Cardiac muscle cell (in vitro differentiated cells and primary cell): ENCODE measurements at regions not wholly inside any gene's neighbourhood (a gene's known extent, or its start where the extent isn't known, plus 50 kb on each side); places are given as distances from the start of the nearest gene placed in this dataset.
A peak's percentile ranks its signal among the peaks of the same experiment; 100 is the strongest.
"Not testable (repeated sequence)": the region's sequence is repeated elsewhere in the genome, so short reads cannot be mapped to it uniquely, and the experiment has no call there.

ENCODE experiments used
- DNase-seq, 2 donors: peaks; one replicate each; pipeline versions ENCODE4 v3.0.0 to v3.0.0-alpha.2; 2010 to 2017; ENCODE audit warnings: low read depth in 1 of 2, low spot score in 1 of 2
- H3K27ac ChIP-seq: fragments of 200-600 bp; sonication (generic); 2 replicates; pipeline ENCODE4 v1.5.1; 2016
- H3K27me3 ChIP-seq: fragments of 200-600 bp; sonication (generic); 2 replicates; pipeline ENCODE4 v1.6.0; 2016; ENCODE audit warnings: control low read depth
- H3K36me3 ChIP-seq: fragments of 200-600 bp; sonication (generic); 2 replicates; pipeline ENCODE4 v1.5.1; 2016; ENCODE audit warnings: control low read depth
- H3K4me1 ChIP-seq: fragments of 200-600 bp; sonication (generic); 2 replicates; pipeline ENCODE4 v1.8.1; 2017; ENCODE audit warnings: low read depth, mild to moderate bottlenecking, mixed run types
- H3K4me3 ChIP-seq: fragments of 200-600 bp; sonication (generic); 2 replicates; pipeline ENCODE4 v1.5.1; 2016; ENCODE audit warnings: mild to moderate bottlenecking
- H3K9me3 ChIP-seq: fragments of 200-600 bp; sonication (generic); 2 replicates; pipeline ENCODE4 v1.5.1; 2017; ENCODE audit warnings: low read depth, mild to moderate bottlenecking, control low read depth
- TF ChIP-seq, protein P1 (sequence below): IDR thresholded peaks from 2 replicates; pipeline ENCODE4 v1.5.1; 2012; ENCODE audit warnings: low read depth, mild to moderate bottlenecking, low read length

DNA sequence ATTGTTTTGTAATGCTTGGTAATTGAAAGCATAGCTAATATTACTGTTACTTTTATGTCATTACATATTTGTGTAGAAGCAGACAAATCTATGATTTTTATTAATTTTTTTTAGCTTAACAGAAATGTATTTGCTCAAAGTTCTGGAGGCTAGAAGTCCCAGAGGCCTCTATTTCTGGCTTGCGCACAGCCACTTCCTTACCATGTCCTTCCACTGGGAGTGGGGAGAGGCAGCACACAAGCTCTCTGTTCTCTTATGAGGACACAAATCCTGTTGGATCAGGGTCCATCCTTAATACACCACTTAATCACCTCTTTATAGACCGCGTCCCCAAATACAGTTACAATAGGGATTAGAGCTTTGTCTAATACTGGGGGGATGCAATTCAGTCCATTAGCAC lies 1061.4 kb downstream of the OTOL1 start:
- no peak for DNase-seq
- H3K9me3 ChIP-seq: no peaks in the 10 kb centered on the region
- TF ChIP-seq, protein P1, sequence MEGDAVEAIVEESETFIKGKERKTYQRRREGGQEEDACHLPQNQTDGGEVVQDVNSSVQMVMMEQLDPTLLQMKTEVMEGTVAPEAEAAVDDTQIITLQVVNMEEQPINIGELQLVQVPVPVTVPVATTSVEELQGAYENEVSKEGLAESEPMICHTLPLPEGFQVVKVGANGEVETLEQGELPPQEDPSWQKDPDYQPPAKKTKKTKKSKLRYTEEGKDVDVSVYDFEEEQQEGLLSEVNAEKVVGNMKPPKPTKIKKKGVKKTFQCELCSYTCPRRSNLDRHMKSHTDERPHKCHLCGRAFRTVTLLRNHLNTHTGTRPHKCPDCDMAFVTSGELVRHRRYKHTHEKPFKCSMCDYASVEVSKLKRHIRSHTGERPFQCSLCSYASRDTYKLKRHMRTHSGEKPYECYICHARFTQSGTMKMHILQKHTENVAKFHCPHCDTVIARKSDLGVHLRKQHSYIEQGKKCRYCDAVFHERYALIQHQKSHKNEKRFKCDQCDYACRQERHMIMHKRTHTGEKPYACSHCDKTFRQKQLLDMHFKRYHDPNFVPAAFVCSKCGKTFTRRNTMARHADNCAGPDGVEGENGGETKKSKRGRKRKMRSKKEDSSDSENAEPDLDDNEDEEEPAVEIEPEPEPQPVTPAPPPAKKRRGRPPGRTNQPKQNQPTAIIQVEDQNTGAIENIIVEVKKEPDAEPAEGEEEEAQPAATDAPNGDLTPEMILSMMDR: no peak

DNA sequence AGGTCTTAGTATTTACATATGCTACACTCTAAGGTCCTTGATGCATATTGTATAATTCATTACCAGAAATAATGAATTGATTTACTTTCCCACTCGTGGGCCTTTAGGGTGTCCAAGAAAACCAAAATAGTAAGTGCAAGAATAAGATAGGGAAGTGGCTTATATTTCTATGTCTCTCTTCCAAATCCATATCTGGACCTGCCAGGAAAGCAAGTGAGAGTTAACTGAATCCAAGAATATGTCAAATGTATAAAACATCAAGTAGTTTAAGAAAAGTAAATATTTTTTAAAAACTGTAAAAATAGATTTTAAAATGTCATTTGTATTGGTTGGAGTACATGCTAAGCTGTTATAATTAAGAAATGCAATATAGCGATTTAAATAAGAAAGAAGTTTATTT lies 1072.1 kb downstream of the OTOL1 start:
- Histone ChIP-seq H3K27me3 (no peaks in the 10 kb centered on the region), H3K4me1 (no peaks in the 10 kb centered on the region), H3K36me3 (no peaks in the 10 kb centered on the region), H3K9me3 (no peaks in the 10 kb centered on the region), H3K4me3 (no peak overlapping the region), H3K27ac (no peak overlapping the region)
- DNase-seq: no peak
- TF ChIP-seq, protein P1: no peak

More for the DNA sequence above, 1061.4 kb downstream of the OTOL1 start:
- Histone ChIP-seq H3K36me3 (no peaks in the 10 kb centered on the region), H3K4me3 (no peak overlapping the region), H3K4me1 (no peaks in the 10 kb centered on the region), H3K27ac (no peak overlapping the region), H3K27me3 (no peaks in the 10 kb centered on the region)

DNA sequence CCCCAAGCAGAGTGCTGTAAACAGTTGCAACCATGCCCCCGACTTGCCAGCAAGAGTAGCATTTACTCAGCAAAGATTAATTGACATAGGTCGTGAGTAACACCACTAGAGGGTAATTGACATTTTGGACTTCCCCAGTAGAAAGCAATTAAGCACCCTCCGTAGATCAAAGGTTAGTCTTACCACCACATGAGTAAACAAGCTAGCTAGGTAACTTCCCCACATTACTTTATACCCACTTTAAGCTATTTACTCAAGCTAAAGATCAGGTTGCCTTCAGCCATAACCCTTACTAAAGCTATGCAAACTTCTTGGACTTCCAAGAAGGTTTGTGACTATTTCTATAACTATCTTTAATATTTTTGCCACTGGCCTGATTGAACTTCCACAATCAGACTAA lies 1072.7 kb downstream of the OTOL1 start:
- TF ChIP-seq, protein P1: no peak
- no peaks in the 10 kb centered on the region for H3K27me3 ChIP-seq
- H3K36me3 ChIP-seq: no peaks in the 10 kb centered on the region
- no peak for DNase-seq
- H3K4me1 ChIP-seq: no peaks in the 10 kb centered on the region
- no peaks in the 10 kb centered on the region for H3K9me3 ChIP-seq
- no peak overlapping the region for H3K4me3 ChIP-seq
- no peak overlapping the region for H3K27ac ChIP-seq

DNA sequence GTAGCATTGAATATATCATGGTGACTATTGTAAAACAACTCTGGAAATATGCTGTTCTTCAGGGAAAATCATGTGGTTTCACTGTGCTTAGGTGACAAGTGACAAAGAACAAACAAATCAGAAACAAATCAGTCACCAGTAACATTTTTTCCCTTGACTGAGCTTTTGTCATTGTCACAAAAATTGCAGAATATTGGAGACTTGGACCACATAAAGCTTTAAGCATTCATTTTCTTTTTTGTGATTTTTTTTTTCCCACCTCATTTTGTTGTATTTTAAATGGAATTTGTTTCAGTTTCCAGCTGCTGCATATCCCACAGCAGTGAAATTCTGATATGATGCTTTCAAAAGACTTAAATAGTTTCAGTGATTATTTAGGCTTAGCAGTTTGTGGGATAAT lies 1088.4 kb downstream of the OTOL1 start:
- no peaks in the 10 kb centered on the region for H3K36me3 ChIP-seq
- no peaks in the 10 kb centered on the region for H3K4me1 ChIP-seq
- DNase-seq: no peak
- H3K4me3 ChIP-seq: no peak overlapping the region
- no peak overlapping the region for H3K27ac ChIP-seq
- no peaks in the 10 kb centered on the region for H3K9me3 ChIP-seq
- TF ChIP-seq, protein P1: no peak
- no peaks in the 10 kb centered on the region for H3K27me3 ChIP-seq

DNA sequence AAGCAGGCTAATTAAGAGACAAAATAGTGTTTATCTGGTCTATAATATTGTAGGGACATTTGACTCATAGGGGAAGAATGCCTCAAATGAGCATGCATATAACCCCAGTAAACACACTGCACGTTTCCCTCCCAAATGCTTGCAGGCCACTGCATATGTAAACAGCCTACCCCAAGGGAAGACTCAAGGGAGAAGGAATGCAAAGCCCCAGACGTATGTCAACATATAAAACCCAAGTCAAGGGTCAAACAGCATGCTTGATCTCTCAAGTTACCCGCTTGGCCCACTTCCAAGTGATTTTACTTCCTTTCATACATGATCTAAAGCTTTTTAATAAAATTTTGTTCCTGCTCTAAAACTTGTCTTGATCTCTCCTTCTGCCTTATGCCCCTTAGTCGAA lies 1090.0 kb downstream of the OTOL1 start:
- H3K9me3 ChIP-seq: no peaks in the 10 kb centered on the region
- H3K27me3 ChIP-seq: no peaks in the 10 kb centered on the region
- no peak overlapping the region for H3K4me3 ChIP-seq
- H3K36me3 ChIP-seq: no peaks in the 10 kb centered on the region
- TF ChIP-seq, protein P1: no peak
- no peaks in the 10 kb centered on the region for H3K4me1 ChIP-seq
- no peak overlapping the region for H3K27ac ChIP-seq
- no peak for DNase-seq

DNA sequence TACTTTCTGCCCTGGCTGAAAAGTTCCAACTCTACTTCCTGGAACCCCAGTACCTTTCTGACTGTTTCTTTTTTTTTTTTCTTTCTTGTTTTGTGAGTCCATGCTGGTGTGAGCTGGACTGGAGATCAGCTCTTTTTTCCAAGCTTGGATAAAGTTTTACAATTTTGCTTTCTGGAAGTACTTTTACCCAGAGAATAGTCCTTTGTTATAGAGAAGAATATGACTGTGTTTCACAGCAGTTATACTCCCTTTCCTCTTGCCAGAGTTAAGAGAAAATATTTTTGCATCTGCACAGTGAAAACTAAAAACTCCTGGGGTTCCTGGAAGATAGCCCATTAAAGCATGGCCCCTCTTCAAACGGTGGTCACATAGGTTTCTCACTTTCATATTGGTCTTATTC lies 1100.6 kb downstream of the OTOL1 start:
- Histone ChIP-seq H3K4me1 (peaks cover 15% of the 10 kb centered on the region), H3K4me3 (no peak overlapping the region), H3K27ac (no peak overlapping the region), H3K36me3 (no peaks in the 10 kb centered on the region), H3K27me3 (no peaks in the 10 kb centered on the region), H3K9me3 (no peaks in the 10 kb centered on the region)
- no peak for DNase-seq
- TF ChIP-seq, protein P1: no peak

DNA sequence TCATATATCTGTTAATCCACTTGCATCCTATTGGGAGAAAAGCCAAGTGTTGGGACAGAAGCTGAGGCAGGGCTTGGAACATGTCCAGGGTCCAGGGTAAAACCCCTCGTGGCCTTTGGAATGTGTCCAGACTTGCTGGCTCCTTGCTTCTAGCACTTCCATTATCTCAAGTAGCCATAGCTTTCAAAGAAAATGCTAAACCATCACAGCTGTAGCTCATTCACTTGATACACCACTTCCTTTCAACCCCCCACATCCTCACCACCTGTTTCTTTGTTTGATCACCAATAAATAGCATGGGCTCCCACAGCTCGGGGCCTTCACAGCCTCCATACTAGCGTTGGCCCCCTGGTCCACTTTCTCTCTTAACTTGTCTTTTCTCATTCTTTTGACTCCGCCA lies 1101.9 kb downstream of the OTOL1 start:
- peak; percentile 21 to 74 for DNase-seq
- peaks cover 15% of the 10 kb centered on the region for H3K4me1 ChIP-seq
- H3K9me3 ChIP-seq, H3K36me3 ChIP-seq, H3K27me3 ChIP-seq, H3K4me3 ChIP-seq: not testable (repeated sequence)
- H3K27ac ChIP-seq: peak overlapping the region; percentile 61

DNA sequence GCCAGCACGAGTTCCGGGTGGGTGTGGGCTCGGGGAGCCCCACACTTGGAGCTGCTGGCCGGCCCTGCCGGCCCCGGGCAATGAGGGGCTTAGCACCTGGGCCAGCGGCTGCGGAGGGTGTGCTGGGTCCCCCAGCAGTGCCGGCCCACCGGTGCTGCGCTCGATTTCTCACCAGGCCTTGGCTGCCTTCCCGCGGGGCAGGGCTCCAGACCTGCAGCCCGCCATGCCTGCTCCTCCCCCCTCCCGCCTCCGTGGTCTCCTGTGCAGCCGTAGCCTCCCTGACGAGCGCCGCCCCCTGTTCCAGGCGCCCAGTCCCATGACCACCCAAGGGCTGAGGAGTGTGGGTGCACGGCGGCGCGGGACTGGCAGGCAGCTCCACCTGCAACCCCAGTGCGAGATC lies 1103.1 kb downstream of the OTOL1 start:
- peaks cover 15% of the 10 kb centered on the region for H3K4me1 ChIP-seq
- H3K9me3 ChIP-seq, H3K36me3 ChIP-seq, H3K4me3 ChIP-seq, H3K27ac ChIP-seq, H3K27me3 ChIP-seq, DNase-seq: not testable (repeated sequence)
